ENCODE measurements at regions not wholly inside any gene's neighbourhood (a gene's known extent, or its start where the extent isn't known, plus 50 kb on each side); places are given as distances from the start of the nearest gene placed in this dataset.

- no peaks in the 10 kb centered on the region for H3F3A ChIP-seq (ENCODE audit: insufficient read depth)
These were observed 326.3 kb upstream of the TSHZ2 start for GRCh38 chr20:52645822-52646221.

GRCh38 chr20:52643034-52643433 lies 329.1 kb upstream of the TSHZ2 start:
- Histone ChIP-seq H3K9me2 (ENCODE audit: insufficient read depth) (no peaks in the 10 kb centered on the region), H3K4me2 (ENCODE audit: unreplicated experiment) (no peak overlapping the region), H3F3A (ENCODE audit: insufficient read depth) (no peaks in the 10 kb centered on the region), H3K4me1 (ENCODE audit: insufficient read depth) (no peaks in the 10 kb centered on the region), H3K9ac (no peak overlapping the region), H3K27ac (no peak overlapping the region), H3K36me3 (ENCODE audit: low read depth) (no peaks in the 10 kb centered on the region), H3K9me3 (ENCODE audit: low read depth) (no peaks in the 10 kb centered on the region), H4K20me1 (ENCODE audit: insufficient read depth) (no peaks in the 10 kb centered on the region), H3K27me3 (replicated peaks; ENCODE audit: insufficient read depth) (0 out of 2 replicates have a peak, but pooled peaks cover 10% of the 10 kb centered on the region), H3K4me3 (no peak overlapping the region), H3K79me2 (ENCODE audit: insufficient read depth) (no peaks in the 10 kb centered on the region), H2AFZ (no peak overlapping the region)
- no peak for TF ChIP-seq EZH2phosphoT487 (IDR thresholded peaks at IDR 0.05; ENCODE audit: insufficient read depth, low read depth)
- WGBS, 2 experiments (ENCODE audit: low coverage in 1 of 2, low lambda C conversion rate in 2 of 2, missing lambda C conversion rate in 2 of 2) = 72 to 88% methylated on average over 3 of the region's 3 CpGs
- no peak for DNase-seq
- in situ Hi-C loops (cut with MboI) = no loop called here

More at GRCh38 chr20:52645822-52646221, 326.3 kb upstream of the TSHZ2 start:
- 69 to 79% methylated on average over 1 of the region's 1 CpG for WGBS, 2 experiments (ENCODE audit: low coverage in 1 of 2, low lambda C conversion rate in 2 of 2, missing lambda C conversion rate in 2 of 2)
- Histone ChIP-seq H3K27ac (no peak overlapping the region), H3K4me2 (ENCODE audit: unreplicated experiment) (no peak overlapping the region), H3K9me3 (ENCODE audit: low read depth) (no peaks in the 10 kb centered on the region), H3K79me2 (ENCODE audit: insufficient read depth) (no peaks in the 10 kb centered on the region), H3K9me2 (ENCODE audit: insufficient read depth) (no peaks in the 10 kb centered on the region), H4K20me1 (ENCODE audit: insufficient read depth) (no peaks in the 10 kb centered on the region), H3K4me3 (no peak overlapping the region), H3K4me1 (ENCODE audit: insufficient read depth) (no peaks in the 10 kb centered on the region), H3K9ac (no peak overlapping the region), H2AFZ (no peak overlapping the region), H3K27me3 (replicated peaks; ENCODE audit: insufficient read depth) (peaks cover 23% of the 10 kb centered on the region; the same call in 1 of the 2 replicates), H3K36me3 (ENCODE audit: low read depth) (no peaks in the 10 kb centered on the region)
- no peak for TF ChIP-seq EZH2phosphoT487 (IDR thresholded peaks at IDR 0.05; ENCODE audit: insufficient read depth, low read depth)
- TF ChIP-seq EZH2 (IDR thresholded peaks at IDR 0.05; ENCODE audit: insufficient read depth, poor library complexity, severe bottlenecking) = no peak
- in situ Hi-C loops (cut with MboI) = no loop called here
- DNase-seq = no peak

- no peaks in the 10 kb centered on the region for H3K4me1 ChIP-seq (ENCODE audit: insufficient read depth)
- H3K36me3 ChIP-seq (ENCODE audit: low read depth) = no peaks in the 10 kb centered on the region
- in situ Hi-C loops (cut with MboI) = no loop called here
- H3K4me2 ChIP-seq (ENCODE audit: unreplicated experiment) = no peak overlapping the region
- no peaks in the 10 kb centered on the region; the same call in 1 of the 2 replicates for H3K27me3 ChIP-seq (replicated peaks; ENCODE audit: insufficient read depth)
- no peak overlapping the region for H3K4me3 ChIP-seq
- TF ChIP-seq EZH2phosphoT487 (IDR thresholded peaks at IDR 0.05; ENCODE audit: insufficient read depth, low read depth) (no peak), EZH2 (IDR thresholded peaks at IDR 0.05; ENCODE audit: insufficient read depth, poor library complexity, severe bottlenecking) (no peak)
- H2AFZ ChIP-seq = no peak overlapping the region
- no peaks in the 10 kb centered on the region for H3F3A ChIP-seq (ENCODE audit: insufficient read depth)
- no peaks in the 10 kb centered on the region for H3K9me3 ChIP-seq (ENCODE audit: low read depth)
- no peaks in the 10 kb centered on the region for H3K79me2 ChIP-seq (ENCODE audit: insufficient read depth)
- H3K9ac ChIP-seq = no peak overlapping the region
- H3K9me2 ChIP-seq (ENCODE audit: insufficient read depth) = no peaks in the 10 kb centered on the region
- no peak for DNase-seq
- 61 to 63% methylated on average over 3 of the region's 3 CpGs for WGBS, 2 experiments (ENCODE audit: low coverage in 1 of 2, low lambda C conversion rate in 2 of 2, missing lambda C conversion rate in 2 of 2)
- H4K20me1 ChIP-seq (ENCODE audit: insufficient read depth) = no peaks in the 10 kb centered on the region
- H3K27ac ChIP-seq = no peak overlapping the region
These were observed 335.0 kb upstream of the TSHZ2 start for GRCh38 chr20:52637201-52637600.

- in situ Hi-C loops (cut with MboI) = no loop called here
- no peaks in the 10 kb centered on the region for H3K79me2 ChIP-seq (ENCODE audit: insufficient read depth)
- 76 to 80% methylated on average over 4 of the region's 4 CpGs for WGBS, 2 experiments (ENCODE audit: low coverage in 1 of 2, low lambda C conversion rate in 2 of 2, missing lambda C conversion rate in 2 of 2)
These were observed 340.7 kb upstream of the TSHZ2 start for GRCh38 chr20:52631469-52631868.

GRCh38 chr20:52630138-52630537 lies 342.0 kb upstream of the TSHZ2 start:
- Histone ChIP-seq H3K27me3 (replicated peaks; ENCODE audit: insufficient read depth) (no peaks in the 10 kb centered on the region; the same call in 1 of the 2 replicates), H2AFZ (no peak overlapping the region), H3K36me3 (ENCODE audit: low read depth) (no peaks in the 10 kb centered on the region), H3K9me3 (ENCODE audit: low read depth) (no peaks in the 10 kb centered on the region), H3K9me2 (ENCODE audit: insufficient read depth) (no peaks in the 10 kb centered on the region), H3K27ac (no peak overlapping the region), H3F3A (ENCODE audit: insufficient read depth) (no peaks in the 10 kb centered on the region), H4K20me1 (ENCODE audit: insufficient read depth) (no peaks in the 10 kb centered on the region), H3K4me1 (ENCODE audit: insufficient read depth) (no peaks in the 10 kb centered on the region), H3K4me3 (no peak overlapping the region), H3K4me2 (ENCODE audit: unreplicated experiment) (no peak overlapping the region), H3K9ac (no peak overlapping the region), H3K79me2 (ENCODE audit: insufficient read depth) (no peaks in the 10 kb centered on the region)
- no peak for DNase-seq
- TF ChIP-seq EZH2 (IDR thresholded peaks at IDR 0.05; ENCODE audit: insufficient read depth, poor library complexity, severe bottlenecking) (no peak), EZH2phosphoT487 (IDR thresholded peaks at IDR 0.05; ENCODE audit: insufficient read depth, low read depth) (no peak)
- WGBS, 2 experiments (ENCODE audit: low coverage in 1 of 2, low lambda C conversion rate in 2 of 2, missing lambda C conversion rate in 2 of 2) = 17 to 21% methylated on average over 2 of the region's 2 CpGs
- in situ Hi-C loops (cut with MboI) = no loop called here

More at GRCh38 chr20:52631469-52631868, 340.7 kb upstream of the TSHZ2 start:
- H3K4me1 ChIP-seq (ENCODE audit: insufficient read depth) = no peaks in the 10 kb centered on the region
- H3K9me3 ChIP-seq (ENCODE audit: low read depth) = no peaks in the 10 kb centered on the region
- H4K20me1 ChIP-seq (ENCODE audit: insufficient read depth) = no peaks in the 10 kb centered on the region
- H3K36me3 ChIP-seq (ENCODE audit: low read depth) = no peaks in the 10 kb centered on the region
- no peak for TF ChIP-seq EZH2phosphoT487 (IDR thresholded peaks at IDR 0.05; ENCODE audit: insufficient read depth, low read depth)
- TF ChIP-seq EZH2 (IDR thresholded peaks at IDR 0.05; ENCODE audit: insufficient read depth, poor library complexity, severe bottlenecking) = no peak
- H3K9me2 ChIP-seq (ENCODE audit: insufficient read depth) = no peaks in the 10 kb centered on the region
- H3K4me2 ChIP-seq (ENCODE audit: unreplicated experiment) = no peak overlapping the region
- H3K9ac ChIP-seq = no peak overlapping the region
- H3K27ac ChIP-seq = no peak overlapping the region
- no peak overlapping the region for H2AFZ ChIP-seq
- no peaks in the 10 kb centered on the region for H3F3A ChIP-seq (ENCODE audit: insufficient read depth)
- no peak overlapping the region for H3K4me3 ChIP-seq
- no peak for DNase-seq
- no peaks in the 10 kb centered on the region; the same call in 1 of the 2 replicates for H3K27me3 ChIP-seq (replicated peaks; ENCODE audit: insufficient read depth)
